SIG-M5 treated with dmso at 0.1 percent for 504 hours (cell line): ENCODE measurements at regions not wholly inside any gene's neighbourhood (a gene's known extent, or its start where the extent isn't known, plus 50 kb on each side); places are given as distances from the start of the nearest gene placed in this dataset.
"Not testable (repeated sequence)": the region's sequence is repeated elsewhere in the genome, so short reads cannot be mapped to it uniquely, and the experiment has no call there.

ENCODE experiments used
- DNase-seq: peaks from one replicate; lab custom pipeline; 2025; ENCODE audit not compliant: unreplicated experiment; lab: John Stamatoyannopoulos, UW

GRCh38 chr14:83842547-83842946 lies 1687.4 kb upstream of the FLRT2 start:
- DNase-seq: no peak

GRCh38 chr14:83847102-83847501 lies 1682.8 kb upstream of the FLRT2 start:
- DNase-seq: no peak

DNA sequence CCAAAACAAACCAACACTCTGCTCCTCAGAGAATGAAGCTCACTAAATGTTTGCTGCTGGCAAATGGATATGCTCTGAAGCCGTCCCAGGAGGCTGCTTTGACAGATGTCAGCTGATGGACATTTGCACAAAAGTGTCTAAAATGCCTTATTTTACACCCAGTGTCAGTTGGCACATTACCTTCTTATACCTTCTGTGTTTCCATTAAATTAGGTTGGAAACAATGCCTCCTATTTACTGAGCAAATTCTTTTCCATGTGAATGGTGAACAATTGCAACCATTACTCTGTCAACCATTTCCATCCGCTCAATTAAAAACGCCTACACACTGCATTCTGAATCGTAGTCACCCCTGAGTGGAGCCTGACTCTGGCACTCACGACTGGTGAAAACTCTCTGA lies 1679.9 kb upstream of the FLRT2 start:
- DNase-seq: no peak

- DNase-seq: no peak
Measured at GRCh38 chr14:83856334-83856733, 1673.6 kb upstream of the FLRT2 start.

- DNase-seq: no peak
Measured at GRCh38 chr14:83860631-83861155, 1669.3 kb upstream of the FLRT2 start.

- DNase-seq: no peak
Measured at GRCh38 chr14:83863042-83863774, 1666.7 kb upstream of the FLRT2 start.

GRCh38 chr14:83864106-83864505 lies 1665.8 kb upstream of the FLRT2 start:
- DNase-seq: no peak

- no peak for DNase-seq
Measured at GRCh38 chr14:83867566-83868225, 1662.2 kb upstream of the FLRT2 start.

DNA sequence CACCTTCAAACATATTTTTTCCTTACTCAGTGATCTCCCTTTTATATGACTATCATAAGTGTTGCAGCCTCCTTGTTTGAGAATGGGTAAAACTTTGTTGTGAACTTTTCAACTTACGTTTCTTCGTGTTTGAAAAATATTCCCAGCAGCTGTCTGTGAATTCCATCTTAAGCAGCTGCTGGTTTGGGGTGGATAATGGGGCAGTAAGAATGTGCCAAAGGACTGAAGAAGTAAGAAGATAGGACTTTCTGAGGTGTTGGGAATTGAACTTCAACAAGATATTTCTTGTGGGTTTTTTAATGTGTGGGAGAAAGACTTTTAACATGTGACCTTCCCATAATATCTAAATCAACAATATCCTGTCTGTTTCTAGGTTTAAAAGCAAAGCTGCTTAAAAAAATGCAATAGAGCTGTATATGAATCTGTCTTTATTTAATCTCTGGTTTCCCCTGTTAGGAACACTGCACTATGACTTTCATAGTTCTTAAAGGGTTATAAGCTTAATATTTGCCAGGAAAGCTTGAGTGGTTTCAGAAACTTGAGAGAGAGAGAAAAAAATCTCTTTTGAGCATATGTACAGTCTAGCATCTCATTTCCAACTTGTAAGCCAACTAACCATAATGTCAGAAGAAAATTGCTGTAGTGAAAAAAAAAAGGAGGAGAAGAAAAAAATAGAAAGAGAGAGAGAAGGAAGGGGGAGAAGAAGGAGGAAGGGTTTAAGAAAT lies 1659.2 kb upstream of the FLRT2 start:
- no peak for DNase-seq

- no peak for DNase-seq
Measured at GRCh38 chr14:83873669-83874068, 1656.3 kb upstream of the FLRT2 start.

- no peak for DNase-seq
Measured at GRCh38 chr14:83874662-83875061, 1655.3 kb upstream of the FLRT2 start.

GRCh38 chr14:83883732-83884131 lies 1646.2 kb upstream of the FLRT2 start:
- no peak for DNase-seq

DNA sequence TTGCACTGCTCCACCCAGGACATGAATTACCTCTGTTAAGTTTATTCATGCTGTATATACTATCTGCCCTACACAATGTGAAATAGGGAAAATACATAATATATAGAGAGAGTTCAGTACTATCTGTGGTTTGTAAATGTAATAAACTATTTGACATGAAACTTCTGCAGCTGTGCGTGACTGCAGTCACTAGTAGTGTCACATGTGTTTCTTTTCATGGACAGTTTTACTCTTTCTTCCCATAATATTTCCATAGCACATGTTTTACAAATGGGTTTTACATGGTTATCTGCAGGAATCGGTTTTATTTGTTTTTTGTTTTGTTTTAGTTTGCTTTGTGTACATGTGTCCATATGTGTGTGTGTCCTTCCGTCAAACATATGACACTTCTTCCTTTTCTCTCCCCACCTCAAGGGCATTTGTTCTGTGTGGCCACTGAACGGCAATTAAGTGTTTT lies 1644.1 kb upstream of the FLRT2 start:
- no peak for DNase-seq

GRCh38 chr14:83887866-83888265 lies 1642.1 kb upstream of the FLRT2 start:
- no peak for DNase-seq

DNA sequence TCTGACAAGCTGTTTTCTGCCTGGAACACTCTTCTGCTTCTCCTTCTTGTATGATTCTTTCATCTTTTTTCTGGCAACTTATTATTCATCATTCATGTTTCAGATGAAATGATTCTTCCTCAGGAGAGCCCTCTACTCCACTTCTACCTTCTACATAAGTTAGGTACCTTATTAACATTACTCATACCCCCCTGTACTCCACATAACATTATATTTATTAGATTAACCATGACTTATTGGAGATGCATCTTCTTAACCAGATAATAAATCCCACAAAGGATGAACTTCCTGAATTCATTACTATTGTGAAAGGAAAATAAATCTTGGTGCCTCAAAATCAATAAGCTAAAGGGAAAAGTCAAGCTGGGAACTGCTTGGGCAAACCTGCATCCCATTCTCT lies 1636.5 kb upstream of the FLRT2 start:
- DNase-seq: no peak

DNA sequence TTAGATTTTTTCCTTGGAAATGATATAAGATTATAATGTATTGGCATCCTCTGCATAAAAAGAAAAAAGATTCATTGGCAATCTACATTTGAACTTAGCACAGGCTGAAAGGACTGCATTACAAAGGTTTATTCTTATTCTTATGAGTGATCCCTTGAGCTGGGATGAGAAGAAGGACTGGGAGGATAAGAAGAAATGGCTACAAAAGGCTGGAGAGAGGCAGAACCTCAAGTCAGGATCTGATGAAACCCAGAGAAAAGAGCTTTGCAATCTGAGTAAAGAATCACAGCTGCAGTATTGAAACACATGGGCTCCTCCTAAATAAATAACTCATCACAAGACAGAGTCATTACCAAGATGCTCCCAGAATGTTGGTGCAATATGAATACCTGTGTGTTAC lies 1635.4 kb upstream of the FLRT2 start:
- DNase-seq: no peak

- DNase-seq: not testable (repeated sequence)
Measured at GRCh38 chr14:83898558-83898957, 1631.4 kb upstream of the FLRT2 start.

GRCh38 chr14:83899706-83900105 lies 1630.2 kb upstream of the FLRT2 start:
- DNase-seq: no peak

- DNase-seq: no peak
Measured at GRCh38 chr14:83905157-83905556, 1624.8 kb upstream of the FLRT2 start.

DNA sequence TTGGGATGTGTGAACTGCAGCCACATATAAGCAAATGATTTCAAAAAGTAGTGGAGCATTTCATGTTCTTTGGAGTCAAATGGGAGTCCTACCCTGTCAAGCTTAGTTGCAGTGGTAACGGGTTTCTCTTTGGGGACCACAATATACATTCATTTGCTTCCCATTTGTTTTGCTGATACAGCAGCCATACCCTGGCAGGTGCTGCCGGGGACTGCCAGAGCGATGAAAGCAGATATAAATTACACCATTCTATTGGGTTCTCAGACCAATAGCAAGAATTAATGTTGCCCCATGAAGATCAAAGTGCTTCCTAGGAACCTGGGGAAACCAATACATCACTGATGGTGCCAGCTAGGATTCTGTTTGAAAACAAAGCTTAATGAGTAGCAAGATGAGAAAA lies 1621.5 kb upstream of the FLRT2 start:
- no peak for DNase-seq

- DNase-seq: no peak
Measured at GRCh38 chr14:83909507-83909906, 1620.4 kb upstream of the FLRT2 start.
